ENCODE measurements at regions not wholly inside any gene's neighbourhood (a gene's known extent, or its start where the extent isn't known, plus 50 kb on each side); places are given as distances from the start of the nearest gene placed in this dataset.

DNA sequence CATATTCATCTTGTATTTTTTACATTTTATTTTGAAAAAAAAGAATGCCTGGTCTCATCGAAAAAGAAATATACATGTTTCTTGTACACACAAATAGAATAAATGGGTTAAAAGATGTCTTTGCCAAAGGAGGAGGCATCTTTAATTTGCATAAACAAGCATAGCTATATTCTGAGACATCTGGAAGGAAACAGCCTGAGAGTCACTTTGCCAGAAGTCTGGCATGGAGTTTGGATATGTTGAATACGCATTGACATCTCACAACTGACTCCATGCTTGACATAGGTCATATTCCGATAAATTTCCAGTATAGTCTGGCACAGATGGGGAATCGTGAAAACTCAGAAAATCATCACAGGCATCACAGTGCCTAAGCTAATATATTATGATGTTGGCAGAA is 1317.5 kb upstream of the CELF4 start:
- TF ChIP-seq, protein P1, sequence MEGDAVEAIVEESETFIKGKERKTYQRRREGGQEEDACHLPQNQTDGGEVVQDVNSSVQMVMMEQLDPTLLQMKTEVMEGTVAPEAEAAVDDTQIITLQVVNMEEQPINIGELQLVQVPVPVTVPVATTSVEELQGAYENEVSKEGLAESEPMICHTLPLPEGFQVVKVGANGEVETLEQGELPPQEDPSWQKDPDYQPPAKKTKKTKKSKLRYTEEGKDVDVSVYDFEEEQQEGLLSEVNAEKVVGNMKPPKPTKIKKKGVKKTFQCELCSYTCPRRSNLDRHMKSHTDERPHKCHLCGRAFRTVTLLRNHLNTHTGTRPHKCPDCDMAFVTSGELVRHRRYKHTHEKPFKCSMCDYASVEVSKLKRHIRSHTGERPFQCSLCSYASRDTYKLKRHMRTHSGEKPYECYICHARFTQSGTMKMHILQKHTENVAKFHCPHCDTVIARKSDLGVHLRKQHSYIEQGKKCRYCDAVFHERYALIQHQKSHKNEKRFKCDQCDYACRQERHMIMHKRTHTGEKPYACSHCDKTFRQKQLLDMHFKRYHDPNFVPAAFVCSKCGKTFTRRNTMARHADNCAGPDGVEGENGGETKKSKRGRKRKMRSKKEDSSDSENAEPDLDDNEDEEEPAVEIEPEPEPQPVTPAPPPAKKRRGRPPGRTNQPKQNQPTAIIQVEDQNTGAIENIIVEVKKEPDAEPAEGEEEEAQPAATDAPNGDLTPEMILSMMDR (IDR thresholded peaks at IDR 0.05) = no peak
- no peak for TF ChIP-seq EP300 (IDR thresholded peaks at IDR 0.05)
